Smooth muscle cell (in vitro differentiated cells): ENCODE measurements at regions not wholly inside any gene's neighbourhood (a gene's known extent, or its start where the extent isn't known, plus 50 kb on each side); places are given as distances from the start of the nearest gene placed in this dataset.

Source experiments
- DNase-seq: peaks from one replicate; lab custom pipeline; 2025; ENCODE audit not compliant: unreplicated experiment; lab: John Stamatoyannopoulos, UW
- H2AFZ ChIP-seq: fragments of 200-600 bp; sonication (generic); 2 replicates; pipeline ENCODE4 v1.6.0; 2016; ENCODE audit warnings: antibody characterized with exemption, low read depth, mild to moderate bottlenecking
- H3F3A ChIP-seq: fragments of 200-600 bp; sonication (generic); 2 replicates; pipeline ENCODE4 v1.6.0; 2017; ENCODE audit warnings: antibody characterized with exemption, low read depth
- H3K27ac ChIP-seq: fragments of 200-600 bp; sonication (generic); 2 replicates; pipeline ENCODE4 v1.5.1; 2016; ENCODE audit warnings: low read depth, mild to moderate bottlenecking
- H3K27me3 ChIP-seq: fragments of 200-600 bp; sonication (generic); 2 replicates; pipeline ENCODE4 v1.6.1; 2016; ENCODE audit warnings: low read depth, mild to moderate bottlenecking
- H3K36me3 ChIP-seq: fragments of 200-600 bp; sonication (generic); 2 replicates; pipeline ENCODE4 v1.5.1; 2016; ENCODE audit warnings: low read depth
- H3K4me1 ChIP-seq: fragments of 200-600 bp; sonication (generic); 2 replicates; pipeline ENCODE4 v1.5.1; 2016; ENCODE audit warnings: low read depth
- H3K4me2 ChIP-seq: fragments of 200-600 bp; sonication (generic); 2 replicates; pipeline ENCODE4 v1.6.0; 2016; ENCODE audit warnings: mild to moderate bottlenecking
- H3K4me3 ChIP-seq: fragments of 200-600 bp; sonication (generic); 2 replicates; pipeline ENCODE4 v1.5.1; 2016; ENCODE audit warnings: mild to moderate bottlenecking
- H3K79me2 ChIP-seq: fragments of 200-600 bp; sonication (generic); 2 replicates; pipeline ENCODE4 v1.6.0; 2016; ENCODE audit warnings: low read depth, mild to moderate bottlenecking
- H3K9ac ChIP-seq: fragments of 200-600 bp; sonication (generic); 2 replicates; pipeline ENCODE4 v1.6.0; 2016; ENCODE audit warnings: low read depth
- H3K9me3 ChIP-seq: fragments of 200-600 bp; sonication (generic); replicated peaks from 2 replicates; pipeline ENCODE4 v1.5.1; 2016; ENCODE audit warnings: low read depth
- H4K20me1 ChIP-seq: fragments of 200-600 bp; sonication (generic); 2 replicates; pipeline ENCODE4 v1.6.0; 2016; ENCODE audit warnings: low read depth
- WGBS: methylation state at CpG from one replicate; pipeline ENCODE4 v1.1.7; 2016; ENCODE audit warnings: low lambda C conversion rate; 5-methylcytosine and 5-hydroxymethylcytosine counted together
- TF ChIP-seq, protein P1 (sequence below): fragments of 200-600 bp; sonication (generic); IDR thresholded peaks from 2 replicates; pipeline ENCODE4 v1.5.1; 2017; ENCODE audit warnings: borderline replicate concordance, mild to moderate bottlenecking, antibody characterized with exemption; ENCODE audit not compliant: insufficient read depth, poor library complexity, severe bottlenecking

DNA sequence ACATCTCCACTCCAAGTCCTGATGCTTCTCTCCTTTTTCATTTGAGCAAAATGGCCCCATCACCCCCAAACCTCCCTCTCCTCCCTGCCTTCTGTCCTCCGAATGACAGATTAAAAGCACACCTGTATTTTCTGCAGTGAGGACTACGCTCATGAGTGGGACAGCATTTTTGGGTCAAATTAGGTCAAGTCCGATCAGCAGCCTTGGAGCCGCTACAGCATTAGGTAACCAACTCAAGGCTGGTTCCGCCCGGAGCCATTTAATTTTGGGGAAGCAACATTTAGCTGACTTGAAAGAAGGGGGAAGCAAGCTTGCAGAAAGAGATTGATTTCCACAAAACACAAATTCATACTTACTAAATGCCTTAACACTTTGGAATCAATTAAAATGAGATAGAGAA lies 324.1 kb upstream of the CDH5 start:
- Histone ChIP-seq H3K4me2 (no peak overlapping the region), H3K9ac (no peak overlapping the region), H3K9me3 (no peaks in the 10 kb centered on the region), H4K20me1 (no peaks in the 10 kb centered on the region), H3K4me3 (no peak overlapping the region), H3F3A (no peaks in the 10 kb centered on the region), H3K4me1 (no peaks in the 10 kb centered on the region), H3K27me3 (no peaks in the 10 kb centered on the region), H2AFZ (no peak overlapping the region), H3K27ac (no peak overlapping the region), H3K79me2 (no peaks in the 10 kb centered on the region), H3K36me3 (no peaks in the 10 kb centered on the region)
- TF ChIP-seq, protein P1, sequence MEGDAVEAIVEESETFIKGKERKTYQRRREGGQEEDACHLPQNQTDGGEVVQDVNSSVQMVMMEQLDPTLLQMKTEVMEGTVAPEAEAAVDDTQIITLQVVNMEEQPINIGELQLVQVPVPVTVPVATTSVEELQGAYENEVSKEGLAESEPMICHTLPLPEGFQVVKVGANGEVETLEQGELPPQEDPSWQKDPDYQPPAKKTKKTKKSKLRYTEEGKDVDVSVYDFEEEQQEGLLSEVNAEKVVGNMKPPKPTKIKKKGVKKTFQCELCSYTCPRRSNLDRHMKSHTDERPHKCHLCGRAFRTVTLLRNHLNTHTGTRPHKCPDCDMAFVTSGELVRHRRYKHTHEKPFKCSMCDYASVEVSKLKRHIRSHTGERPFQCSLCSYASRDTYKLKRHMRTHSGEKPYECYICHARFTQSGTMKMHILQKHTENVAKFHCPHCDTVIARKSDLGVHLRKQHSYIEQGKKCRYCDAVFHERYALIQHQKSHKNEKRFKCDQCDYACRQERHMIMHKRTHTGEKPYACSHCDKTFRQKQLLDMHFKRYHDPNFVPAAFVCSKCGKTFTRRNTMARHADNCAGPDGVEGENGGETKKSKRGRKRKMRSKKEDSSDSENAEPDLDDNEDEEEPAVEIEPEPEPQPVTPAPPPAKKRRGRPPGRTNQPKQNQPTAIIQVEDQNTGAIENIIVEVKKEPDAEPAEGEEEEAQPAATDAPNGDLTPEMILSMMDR, result no peak
- 98% methylated on average over 6 of the region's 6 CpGs for WGBS
- no peak for DNase-seq

DNA sequence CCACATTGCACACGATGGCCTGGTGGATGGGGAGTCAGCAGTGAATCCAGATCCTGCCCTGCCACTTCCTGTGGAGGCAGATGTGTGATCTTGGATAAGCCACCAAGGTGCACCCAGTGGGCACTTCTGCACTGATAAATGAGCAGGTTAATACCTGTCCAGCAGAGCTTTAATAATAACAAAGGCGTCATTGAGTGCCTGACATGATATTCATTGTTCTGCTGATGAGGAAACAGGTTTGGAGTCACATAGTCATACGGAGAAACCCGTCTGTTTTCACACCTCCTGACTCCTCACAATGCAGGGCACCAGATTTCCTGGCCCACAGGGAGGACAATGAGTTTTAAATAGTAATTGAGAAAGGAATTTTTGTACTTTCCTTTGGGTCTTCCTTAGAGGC lies 324.6 kb upstream of the CDH5 start:
- no peak for DNase-seq
- Histone ChIP-seq H3F3A (no peaks in the 10 kb centered on the region), H2AFZ (no peak overlapping the region), H3K79me2 (no peaks in the 10 kb centered on the region), H3K9ac (no peak overlapping the region), H3K4me2 (no peak overlapping the region), H3K9me3 (no peaks in the 10 kb centered on the region), H4K20me1 (no peaks in the 10 kb centered on the region), H3K36me3 (no peaks in the 10 kb centered on the region), H3K4me3 (no peak overlapping the region), H3K27ac (no peak overlapping the region), H3K27me3 (no peaks in the 10 kb centered on the region), H3K4me1 (no peaks in the 10 kb centered on the region)
- TF ChIP-seq, protein P1, result no peak
- WGBS, result 82% methylated on average over 4 of the region's 4 CpGs

DNA sequence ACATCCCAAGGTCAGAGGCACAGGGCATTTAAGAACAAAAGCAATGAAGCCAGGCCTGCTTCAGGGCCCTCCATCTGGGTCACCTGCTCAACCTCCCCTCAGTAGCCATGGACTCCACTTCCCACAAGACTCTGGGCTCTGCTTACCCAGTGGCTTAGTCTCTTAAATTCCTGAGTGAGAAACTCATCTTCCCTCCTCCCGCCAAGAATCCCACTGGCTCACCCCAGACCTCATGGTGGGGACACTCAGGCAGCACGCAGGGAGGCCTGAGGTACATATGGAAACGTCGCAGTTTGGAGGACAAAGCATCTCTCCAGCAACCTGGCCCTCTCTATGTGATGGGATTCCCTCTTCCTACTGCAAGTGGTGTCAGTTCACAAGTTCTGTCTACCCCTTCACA lies 326.7 kb upstream of the CDH5 start:
- Histone ChIP-seq H3K79me2 (no peaks in the 10 kb centered on the region), H3K4me1 (no peaks in the 10 kb centered on the region), H4K20me1 (no peaks in the 10 kb centered on the region), H3K36me3 (no peaks in the 10 kb centered on the region), H3K9me3 (no peaks in the 10 kb centered on the region), H3K27me3 (no peaks in the 10 kb centered on the region), H3K4me2 (no peak overlapping the region), H3K27ac (no peak overlapping the region), H3K9ac (no peak overlapping the region), H3F3A (no peaks in the 10 kb centered on the region), H2AFZ (no peak overlapping the region), H3K4me3 (no peak overlapping the region)
- no peak for DNase-seq
- 87% methylated on average over 4 of the region's 4 CpGs for WGBS
- TF ChIP-seq, protein P1, result no peak

DNA sequence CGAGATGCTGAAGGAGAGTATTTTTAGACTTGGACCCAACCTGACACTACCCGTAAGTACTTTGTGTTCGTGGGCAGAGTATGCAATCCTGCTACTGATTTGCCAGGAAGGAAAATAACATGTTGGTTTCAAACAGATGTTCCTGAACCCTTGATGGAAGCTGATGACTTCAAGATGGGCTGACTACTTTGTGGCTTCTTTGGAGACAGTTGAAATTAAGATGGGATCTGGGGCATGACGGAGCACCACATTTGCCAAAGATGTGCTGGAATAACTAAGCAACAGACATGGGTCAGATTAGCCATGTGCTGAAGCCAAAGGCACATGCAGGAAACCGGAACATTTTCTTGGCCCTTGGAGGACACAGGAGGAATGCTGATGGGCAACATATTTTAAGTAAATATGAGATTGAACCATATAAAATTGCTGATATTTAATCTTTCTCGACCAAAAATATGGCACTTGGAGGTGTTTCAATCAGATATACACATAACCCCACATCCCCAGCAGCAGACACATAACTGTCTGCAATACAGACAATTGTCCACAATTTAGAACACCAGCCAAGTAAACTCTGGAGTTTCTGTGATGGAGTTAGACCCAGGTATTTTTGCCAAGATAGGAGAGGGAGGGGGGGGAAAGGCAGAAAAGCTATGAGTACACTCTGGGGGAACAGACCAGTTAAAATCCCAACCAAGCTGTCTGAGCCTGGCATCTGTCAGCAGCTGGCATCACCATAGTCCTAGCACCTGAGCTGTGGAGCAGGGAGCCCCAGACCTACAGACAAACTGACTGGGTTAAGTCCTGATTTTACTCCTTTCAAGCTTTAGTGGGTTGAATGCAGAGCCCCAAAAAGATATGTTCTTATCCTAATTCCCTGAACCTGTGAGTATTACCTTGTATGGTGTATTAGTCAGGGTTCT lies 329.4 kb upstream of the CDH5 start:
- DNase-seq, result no peak
- H3K9me3 ChIP-seq, result no peaks in the 10 kb centered on the region
- no peaks in the 10 kb centered on the region for H3K27me3 ChIP-seq
- H3K4me1 ChIP-seq, result no peaks in the 10 kb centered on the region
- H3F3A ChIP-seq, result no peaks in the 10 kb centered on the region
- H3K9ac ChIP-seq, result no peak overlapping the region
- TF ChIP-seq, protein P1, result no peak
- H3K36me3 ChIP-seq, result no peaks in the 10 kb centered on the region
- no peak overlapping the region for H3K4me2 ChIP-seq
- H3K4me3 ChIP-seq, result no peak overlapping the region
- H2AFZ ChIP-seq, result no peak overlapping the region
- H4K20me1 ChIP-seq, result no peaks in the 10 kb centered on the region
- H3K27ac ChIP-seq, result no peak overlapping the region
- 85% methylated on average over 6 of the region's 6 CpGs for WGBS
- no peaks in the 10 kb centered on the region for H3K79me2 ChIP-seq
